Sigmoid colon (tissue), 6 donors: ENCODE measurements at regions not wholly inside any gene's neighbourhood (a gene's known extent, or its start where the extent isn't known, plus 50 kb on each side); places are given as distances from the start of the nearest gene placed in this dataset.

ENCODE experiments used
- DNase-seq: peaks from one replicate; pipeline ENCODE4 v3.0.0-alpha.2; 2019
- H3K27ac ChIP-seq, 4 donors: fragments of 200-600 bp; sonication (generic); one replicate each; pipeline ENCODE4 v1.5.1; 2016 to 2019; ENCODE audit warnings: mild to moderate bottlenecking in 1 of 4
- H3K27me3 ChIP-seq, 3 donors: fragments of 200-600 bp; sonication (generic); one replicate each; pipeline ENCODE4 v1.5.1; 2019; ENCODE audit warnings: mild to moderate bottlenecking in 1 of 3
- H3K36me3 ChIP-seq, 4 donors: fragments of 200-600 bp; sonication (generic); one replicate each; pipeline ENCODE4 v1.5.1; 2016 to 2019
- H3K4me1 ChIP-seq, 4 donors: fragments of 200-600 bp; sonication (generic); one replicate each; pipeline ENCODE4 v1.5.1; 2017 to 2019
- H3K4me3 ChIP-seq, 4 donors: fragments of 200-600 bp; sonication (generic); one replicate each; pipeline ENCODE4 v1.5.1; 2017 to 2019; ENCODE audit warnings: mild to moderate bottlenecking in 2 of 4, moderate library complexity in 1 of 4
- H3K9me3 ChIP-seq, 4 donors: fragments of 200-600 bp in 3 of 4; sonication (generic) in 3 of 4; one replicate each; pipeline versions ENCODE4 v1.5.1 to v1.6.1; 2013 to 2019
- EP300 ChIP-seq, 4 donors: sonication (generic); formaldehyde crosslinking; IDR thresholded peaks; one replicate each; pipeline ENCODE4 v1.6.1; 2017; ENCODE audit warnings: antibody characterized with exemption in 4 of 4
- POLR2A ChIP-seq, 2 donors: fragments of 450-650 bp; IDR thresholded peaks; one replicate each; pipeline ENCODE4 v1.6.1; 2016; ENCODE audit warnings: antibody characterized with exemption in 2 of 2, mild to moderate bottlenecking in 2 of 2, moderate library complexity in 2 of 2
- POLR2AphosphoS5 ChIP-seq, 4 donors: sonication (generic); formaldehyde crosslinking; IDR thresholded peaks; one replicate each; pipeline ENCODE4 v1.6.1; 2017; ENCODE audit warnings: antibody characterized with exemption in 4 of 4
- WGBS, 2 donors: extraction: QIAGEN DNeasy Blood & Tissue Kit; methylation state at CpG; one replicate each; pipeline ENCODE4 v1.1.7; 2013; 5-methylcytosine and 5-hydroxymethylcytosine counted together
- intact Hi-C: fragments of 100-400 bp; cut with DNase I; formaldehyde crosslinking; loops from one replicate; pipeline ENCODE4 v1.15.1; 2023
- TF ChIP-seq, protein P1 (sequence below), 4 experiments: fragments of 450-650 bp in 3 of 4; fragments of 200-600 bp in 1 of 4; IDR thresholded peaks; one replicate each; pipeline ENCODE4 v1.5.1; 2016 to 2019; ENCODE audit warnings: antibody characterized with exemption in 4 of 4, mild to moderate bottlenecking in 3 of 4, moderate library complexity in 2 of 4
- donor health status: healthy with polysubstance abuse.
- donor health status: healthy.

- Histone ChIP-seq H3K27ac (no peak overlapping the region), H3K4me1 (no peaks in the 10 kb centered on the region), H3K9me3 (peaks cover 0 to 3% (median 0%) of the 10 kb centered on the region in 4 donors), H3K4me3 (no peak overlapping the region), H3K36me3 (no peaks in the 10 kb centered on the region), H3K27me3 (no peaks in the 10 kb centered on the region)
- TF ChIP-seq EP300 (IDR thresholded peaks at IDR 0.05), result no peak
- TF ChIP-seq, protein P1, sequence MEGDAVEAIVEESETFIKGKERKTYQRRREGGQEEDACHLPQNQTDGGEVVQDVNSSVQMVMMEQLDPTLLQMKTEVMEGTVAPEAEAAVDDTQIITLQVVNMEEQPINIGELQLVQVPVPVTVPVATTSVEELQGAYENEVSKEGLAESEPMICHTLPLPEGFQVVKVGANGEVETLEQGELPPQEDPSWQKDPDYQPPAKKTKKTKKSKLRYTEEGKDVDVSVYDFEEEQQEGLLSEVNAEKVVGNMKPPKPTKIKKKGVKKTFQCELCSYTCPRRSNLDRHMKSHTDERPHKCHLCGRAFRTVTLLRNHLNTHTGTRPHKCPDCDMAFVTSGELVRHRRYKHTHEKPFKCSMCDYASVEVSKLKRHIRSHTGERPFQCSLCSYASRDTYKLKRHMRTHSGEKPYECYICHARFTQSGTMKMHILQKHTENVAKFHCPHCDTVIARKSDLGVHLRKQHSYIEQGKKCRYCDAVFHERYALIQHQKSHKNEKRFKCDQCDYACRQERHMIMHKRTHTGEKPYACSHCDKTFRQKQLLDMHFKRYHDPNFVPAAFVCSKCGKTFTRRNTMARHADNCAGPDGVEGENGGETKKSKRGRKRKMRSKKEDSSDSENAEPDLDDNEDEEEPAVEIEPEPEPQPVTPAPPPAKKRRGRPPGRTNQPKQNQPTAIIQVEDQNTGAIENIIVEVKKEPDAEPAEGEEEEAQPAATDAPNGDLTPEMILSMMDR (IDR thresholded peaks at IDR 0.05), result no peak
- no peak for TF ChIP-seq POLR2A (IDR thresholded peaks at IDR 0.05)
- no peak for TF ChIP-seq POLR2AphosphoS5 (IDR thresholded peaks at IDR 0.05)
- WGBS, 2 donors, result 88 to 92% methylated on average over 5 of the region's 5 CpGs
- intact Hi-C loops, result no loop called here
- DNase-seq, result no peak
These were observed 243.0 kb downstream of the ACTR3B start for GRCh38 chr7:153002572-153002971.

DNA sequence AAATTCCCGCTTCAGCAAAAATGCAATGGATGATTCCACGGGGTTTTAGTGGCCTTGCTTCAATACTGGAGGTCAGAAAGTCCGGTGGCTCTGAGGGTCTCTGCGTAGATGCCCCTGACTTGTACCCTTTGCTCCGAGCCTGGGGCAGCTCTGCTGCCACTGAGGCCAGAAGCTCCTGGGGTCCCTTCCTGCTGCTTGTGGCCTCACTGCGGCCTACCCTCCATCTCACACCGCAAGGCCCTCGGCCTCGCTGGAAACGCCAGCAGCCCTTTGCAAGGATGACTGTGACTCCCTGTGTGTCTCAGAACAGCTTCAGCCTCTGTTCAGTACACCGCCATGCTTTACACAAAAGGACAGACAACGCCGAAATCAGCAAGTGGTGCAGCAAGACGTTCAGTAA is 244.8 kb downstream of the ACTR3B start:
- no peak for DNase-seq
- Histone ChIP-seq H3K9me3 (peaks cover 0 to 3% (median 0%) of the 10 kb centered on the region in 4 donors), H3K36me3 (no peaks in the 10 kb centered on the region), H3K27ac (no peak overlapping the region), H3K4me3 (no peak overlapping the region), H3K27me3 (no peaks in the 10 kb centered on the region), H3K4me1 (no peaks in the 10 kb centered on the region)
- TF ChIP-seq POLR2AphosphoS5 (IDR thresholded peaks at IDR 0.05), result no peak
- TF ChIP-seq, protein P1 (IDR thresholded peaks at IDR 0.05), result no peak
- no peak for TF ChIP-seq POLR2A (IDR thresholded peaks at IDR 0.05)
- TF ChIP-seq EP300 (IDR thresholded peaks at IDR 0.05), result no peak
- 88 to 89% methylated on average over 14 of the region's 14 CpGs for whole genome bisulfite sequencing, 2 donors
- intact Hi-C loops, result no loop called here

DNA sequence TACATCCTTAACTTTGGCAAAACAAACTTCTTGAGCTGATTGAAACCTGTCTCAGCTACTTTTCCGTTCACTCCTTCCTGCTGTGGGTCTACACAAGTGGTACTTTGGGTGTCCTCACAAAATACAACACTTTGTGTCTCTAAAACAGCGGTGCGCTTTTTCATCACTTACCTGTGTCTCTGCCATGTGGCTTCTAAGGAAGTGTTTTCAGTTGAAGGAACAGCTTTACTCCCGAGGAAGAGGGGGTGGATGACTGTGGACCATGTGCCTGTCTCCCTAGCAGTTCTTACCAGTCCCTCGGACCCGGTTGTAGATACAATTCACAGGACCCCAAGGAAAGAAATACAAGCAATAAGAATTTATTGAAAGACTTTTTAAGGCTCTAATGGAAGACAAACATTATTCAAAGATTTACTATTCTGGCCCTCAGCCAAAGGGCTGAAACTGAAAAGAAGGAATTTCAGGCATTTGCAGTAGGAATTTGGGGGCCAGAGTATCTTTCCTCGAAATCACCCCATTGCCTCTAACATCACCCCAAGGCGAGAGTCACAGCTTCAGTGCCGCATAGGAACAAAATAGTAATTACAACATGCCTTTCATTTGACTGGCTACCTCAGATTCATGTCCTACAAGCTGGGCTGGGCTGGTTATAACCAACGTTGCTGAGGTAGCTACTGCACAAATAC is 246.3 kb downstream of the ACTR3B start:
- no peak for DNase-seq
- Histone ChIP-seq H3K27ac (no peak overlapping the region), H3K4me1 (no peaks in the 10 kb centered on the region), H3K27me3 (no peaks in the 10 kb centered on the region), H3K4me3 (no peak overlapping the region), H3K36me3 (no peaks in the 10 kb centered on the region), H3K9me3 (no peaks in the 10 kb centered on the region)
- no peak for TF ChIP-seq POLR2A (IDR thresholded peaks at IDR 0.05)
- TF ChIP-seq, protein P1 (IDR thresholded peaks at IDR 0.05), result no peak
- TF ChIP-seq EP300 (IDR thresholded peaks at IDR 0.05), result no peak
- no peak for TF ChIP-seq POLR2AphosphoS5 (IDR thresholded peaks at IDR 0.05)
- intact Hi-C loops, result no loop called here
- 61 to 66% methylated on average over 10 of the region's 10 CpGs for WGBS, 2 donors

- Histone ChIP-seq H3K4me3 (no peak overlapping the region), H3K27me3 (no peaks in the 10 kb centered on the region), H3K27ac (no peak overlapping the region), H3K9me3 (no peaks in the 10 kb centered on the region), H3K36me3 (no peaks in the 10 kb centered on the region), H3K4me1 (no peaks in the 10 kb centered on the region)
- no peak for DNase-seq
- 92 to 96% methylated on average over 2 of the region's 2 CpGs for WGBS, 2 donors
- no peak for TF ChIP-seq POLR2A (IDR thresholded peaks at IDR 0.05)
- no peak for TF ChIP-seq EP300 (IDR thresholded peaks at IDR 0.05)
- TF ChIP-seq POLR2AphosphoS5 (IDR thresholded peaks at IDR 0.05), result no peak
- TF ChIP-seq, protein P1 (IDR thresholded peaks at IDR 0.05), result no peak
- intact Hi-C loops, result no loop called here
These were observed 246.9 kb downstream of the ACTR3B start for GRCh38 chr7:153006452-153006851.

DNA sequence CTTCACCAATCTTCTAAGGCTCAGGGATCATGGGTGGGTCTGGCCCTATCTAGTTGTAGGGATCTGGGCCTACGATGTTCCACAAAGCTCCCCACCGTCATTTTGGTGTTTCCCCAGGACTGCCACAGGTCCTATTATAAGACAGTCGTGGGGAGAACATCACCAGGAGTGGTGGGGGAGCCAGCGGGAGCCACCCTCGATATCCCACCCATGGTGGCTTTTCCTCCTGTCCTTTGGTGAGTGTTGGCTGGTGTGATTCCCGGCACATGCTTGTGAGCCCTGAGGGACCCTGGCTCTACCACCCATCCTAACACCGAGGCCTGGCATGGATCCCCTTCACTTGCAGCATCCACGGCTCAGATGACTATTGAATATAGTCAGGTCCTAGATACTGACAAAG is 247.4 kb downstream of the ACTR3B start:
- no peaks in the 10 kb centered on the region for H3K4me1 ChIP-seq
- H3K9me3 ChIP-seq, result no peaks in the 10 kb centered on the region
- H3K36me3 ChIP-seq, result no peaks in the 10 kb centered on the region
- no peak for DNase-seq
- H3K4me3 ChIP-seq, result no peak overlapping the region
- intact Hi-C loops, result no loop called here
- H3K27me3 ChIP-seq, result no peaks in the 10 kb centered on the region
- no peak overlapping the region for H3K27ac ChIP-seq
- WGBS, 2 donors, result 82 to 90% methylated on average over 8 of the region's 8 CpGs
- TF ChIP-seq POLR2AphosphoS5 (IDR thresholded peaks at IDR 0.05) (no peak), EP300 (IDR thresholded peaks at IDR 0.05) (no peak), POLR2A (IDR thresholded peaks at IDR 0.05) (no peak)
- TF ChIP-seq, protein P1 (IDR thresholded peaks at IDR 0.05), result no peak
